WTC11 (cell line): ENCODE measurements at regions not wholly inside any gene's neighbourhood (a gene's known extent, or its start where the extent isn't known, plus 50 kb on each side); places are given as distances from the start of the nearest gene placed in this dataset.

Source experiments
- ATAC-seq: fragments of 200-7000 bp; cut with Tn5 transposase; 2 replicates; pipeline ENCODE4 v1.10.0; 2021; ENCODE audit warnings: mild to moderate bottlenecking, moderate library complexity
- CTCF ChIA-PET: fragments of 300-600 bp; sonication (Branson Sonifier 250); formaldehyde crosslinking; loops from one replicate; lab custom pipeline; 2021; ENCODE audit warnings: antibody characterized with exemption; lab: Charles Lee
- POLR2A ChIA-PET: fragments of 350-600 bp; sonication (Branson Sonifier 250); formaldehyde crosslinking; loops from one replicate; lab custom pipeline; 2021; ENCODE audit warnings: antibody characterized with exemption; lab: Charles Lee
- DNase-seq: peaks from one replicate; pipeline ENCODE4 v3.0.0; 2021; ENCODE audit warnings: low spot score
- H3K27ac Mint-ChIP-seq: 2 replicates; pipeline ENCODE4 v1.8.0; 2021; ENCODE audit warnings: mixed read lengths
- H3K27me3 Mint-ChIP-seq: 2 replicates; pipeline ENCODE4 v1.8.0; 2021; ENCODE audit warnings: low read depth, mild to moderate bottlenecking, moderate library complexity, mixed read lengths
- H3K36me3 Mint-ChIP-seq: 2 replicates; pipeline ENCODE4 v1.8.0; 2021; ENCODE audit warnings: mixed read lengths
- H3K4me1 Mint-ChIP-seq: 2 replicates; pipeline ENCODE4 v1.8.0; 2022; ENCODE audit warnings: mixed read lengths
- H3K4me3 Mint-ChIP-seq: 2 replicates; pipeline ENCODE4 v1.8.0; 2021; ENCODE audit warnings: mild to moderate bottlenecking, moderate library complexity, mixed read lengths
- H3K9me3 Mint-ChIP-seq: 2 replicates; pipeline ENCODE4 v1.8.0; 2021; ENCODE audit warnings: mixed read lengths
- AFF4 ChIP-seq: sonication (generic); formaldehyde crosslinking; IDR thresholded peaks from 2 replicates; pipeline ENCODE4 v1.8.1; 2023; ENCODE audit warnings: mild to moderate bottlenecking, missing genetic modification reagents, borderline replicate concordance
- ATF2 ChIP-seq: sonication (generic); formaldehyde crosslinking; IDR thresholded peaks from 2 replicates; pipeline ENCODE4 v1.8.1; 2022; ENCODE audit warnings: low read depth, missing genetic modification reagents, borderline replicate concordance
- CDX4 ChIP-seq: fragments of 250-450 bp; sonication (Bioruptor Pico); IDR thresholded peaks from 2 replicates; pipeline ENCODE4 v1.9.0; 2021; ENCODE audit warnings: moderate library complexity, mild to moderate bottlenecking, inconsistent platforms, borderline replicate concordance
- E2F1 ChIP-seq: sonication (generic); formaldehyde crosslinking; IDR thresholded peaks from 2 replicates; pipeline ENCODE4 v1.8.0; 2022; ENCODE audit warnings: mild to moderate bottlenecking, missing genetic modification reagents
- MXD4 ChIP-seq: fragments of 250-450 bp; sonication (Bioruptor Pico); IDR thresholded peaks from 2 replicates; pipeline ENCODE4 v1.8.0; 2021; ENCODE audit warnings: mild to moderate bottlenecking, moderate library complexity, borderline replicate concordance
- NFE2L1 ChIP-seq: sonication (generic); formaldehyde crosslinking; IDR thresholded peaks from 2 replicates; pipeline ENCODE4 v1.8.1; 2023; ENCODE audit warnings: missing genetic modification reagents
- RELA ChIP-seq: sonication (generic); formaldehyde crosslinking; IDR thresholded peaks from 2 replicates; pipeline ENCODE4 v1.8.1; 2022; ENCODE audit warnings: missing genetic modification reagents, mild to moderate bottlenecking, borderline replicate concordance
- RORB ChIP-seq: fragments of 250-450 bp; sonication (Bioruptor Pico); IDR thresholded peaks from 2 replicates; pipeline ENCODE4 v1.9.0; 2021; ENCODE audit warnings: mild to moderate bottlenecking
- SMAD3 ChIP-seq: sonication (generic); formaldehyde crosslinking; IDR thresholded peaks from 2 replicates; pipeline ENCODE4 v1.8.0; 2022; ENCODE audit warnings: missing genetic modification reagents, mild to moderate bottlenecking, borderline replicate concordance
- TCF7 ChIP-seq: sonication (generic); formaldehyde crosslinking; IDR thresholded peaks from 2 replicates; pipeline ENCODE4 v1.8.0; 2022; ENCODE audit warnings: mild to moderate bottlenecking, low read depth, missing genetic modification reagents, moderate library complexity
- TEAD1 ChIP-seq: sonication (generic); formaldehyde crosslinking; IDR thresholded peaks from 2 replicates; pipeline ENCODE4 v1.8.0; 2022; ENCODE audit warnings: mild to moderate bottlenecking, missing genetic modification reagents
- USF1 ChIP-seq: sonication (generic); formaldehyde crosslinking; IDR thresholded peaks from 2 replicates; pipeline ENCODE4 v1.8.0; 2022; ENCODE audit warnings: mild to moderate bottlenecking, missing genetic modification reagents
- USF2 ChIP-seq: sonication (generic); formaldehyde crosslinking; IDR thresholded peaks from 2 replicates; pipeline ENCODE4 v1.8.1; 2023; ENCODE audit warnings: mild to moderate bottlenecking, missing genetic modification reagents, moderate library complexity
- ZNF281 ChIP-seq: sonication (generic); formaldehyde crosslinking; IDR thresholded peaks from 2 replicates; pipeline ENCODE4 v1.8.0; 2023; ENCODE audit warnings: mild to moderate bottlenecking, missing genetic modification reagents
- ZNF532 ChIP-seq: fragments of 250-450 bp; sonication (Bioruptor Pico); IDR thresholded peaks from 2 replicates; pipeline ENCODE4 v1.9.0; 2021; ENCODE audit warnings: mild to moderate bottlenecking, borderline replicate concordance

- TF ChIP-seq TEAD1 (CRISPR knock-in tag), result no peak
Observed at GRCh38 chr2:3986530-3987258, 283.3 kb downstream of the DCDC2C start (continued).

GRCh38 chr2:4002841-4003403 is 299.5 kb downstream of the DCDC2C start:
- Mint-ChIP-seq H3K4me1 (no peaks in the 10 kb centered on the region), H3K9me3 (peaks cover 92% of the 10 kb centered on the region), H3K4me3 (no peak overlapping the region), H3K27me3 (peaks cover 15% of the 10 kb centered on the region), H3K27ac (no peak overlapping the region), H3K36me3 (peaks cover 80% of the 10 kb centered on the region)
- no peak for TF ChIP-seq RORB (CRISPR knock-in tag)
- no peak for TF ChIP-seq SMAD3 (CRISPR knock-in tag)
- no peak for TF ChIP-seq ATF2 (CRISPR knock-in tag)
- TF ChIP-seq MXD4 (CRISPR knock-in tag), result no peak
- TF ChIP-seq RELA, result no peak
- TF ChIP-seq TCF7 (CRISPR knock-in tag), result no peak
- no peak for TF ChIP-seq USF2 (CRISPR knock-in tag)
- TF ChIP-seq AFF4 (CRISPR knock-in tag), result no peak
- no peak for TF ChIP-seq ZNF281
- DNase-seq (no peak), ATAC-seq (no peak)
- ChIA-PET POLR2A (no interaction called here), CTCF (no interaction called here)

GRCh38 chr2:4012197-4012596 is 308.8 kb downstream of the DCDC2C start:
- ChIA-PET POLR2A (no interaction called here), CTCF (no interaction called here)
- Mint-ChIP-seq H3K4me1 (no peaks in the 10 kb centered on the region), H3K9me3 (peaks cover 93% of the 10 kb centered on the region), H3K27ac (no peak overlapping the region), H3K4me3 (no peak overlapping the region), H3K36me3 (peaks cover 78% of the 10 kb centered on the region), H3K27me3 (peaks cover 9% of the 10 kb centered on the region)
- no peak for ATAC-seq
- DNase-seq, result no peak
- TF ChIP-seq USF1 (CRISPR knock-in tag), result no peak
- TF ChIP-seq NFE2L1, result no peak
- no peak for TF ChIP-seq E2F1 (CRISPR knock-in tag)
- no peak for TF ChIP-seq CDX4 (CRISPR knock-in tag)
- no peak for TF ChIP-seq SMAD3 (CRISPR knock-in tag)
- TF ChIP-seq ZNF532, result no peak
